HCT116 (cell line): ENCODE measurements at regions not wholly inside any gene's neighbourhood (a gene's known extent, or its start where the extent isn't known, plus 50 kb on each side); places are given as distances from the start of the nearest gene placed in this dataset.

Source experiments
- ATAC-seq: fragments of 200-7000 bp; cut with Tn5 transposase; 2 replicates; pipeline ENCODE4 v1.9.1; 2020; ENCODE audit warnings: mild to moderate bottlenecking, moderate library complexity
- BruUV-seq: library from RNA; stranded (reverse); fragments of 400-500 nt; replicated peaks from 2 replicates; lab custom pipeline; 2021; lab: Mats Ljungman, UMichigan
- CTCF ChIA-PET: fragments of 300-600 bp; sonication (Branson Sonifier 250); formaldehyde crosslinking; loops from one replicate; lab custom pipeline; 2021; ENCODE audit warnings: antibody characterized with exemption; lab: Charles Lee
- POLR2A ChIA-PET: fragments of 300-600, 350-600 bp; sonication (Branson Sonifier 250); formaldehyde crosslinking; loops from one replicate; lab custom pipeline; 2021; ENCODE audit warnings: antibody characterized with exemption; lab: Charles Lee
- RAD21 ChIA-PET, 2 experiments: fragments of 300-600 bp; sonication (Branson Sonifier 250); formaldehyde crosslinking; loops; one replicate each; lab custom pipeline; 2023; ENCODE audit warnings: low total read pairs in 2 of 2; ENCODE audit not compliant: uncharacterized antibody in 2 of 2, unreplicated experiment in 2 of 2, low non-redundant PET in 1 of 2; lab: Charles Lee
- DNase-seq: peaks from one replicate; pipeline ENCODE4 v3.0.0-alpha.2; 2010; ENCODE audit warnings: low read depth, low spot score
- H2AFZ ChIP-seq: fragments of 200-600 bp; shearing (Covaris generic), sonication (generic); 2 replicates; pipeline ENCODE4 v1.6.1; 2017; ENCODE audit warnings: low read depth, mixed run types, mixed read lengths, antibody characterized with exemption, low read length; ENCODE audit not compliant: poor library complexity, severe bottlenecking
- H3K27ac ChIP-seq: 2 replicates; pipeline ENCODE4 v1.5.1; 2012; ENCODE audit warnings: low read depth, low read length
- H3K27me3 ChIP-seq: fragments of 200-600 bp; sonication (generic); 2 replicates; pipeline ENCODE4 v1.6.1; 2016; ENCODE audit warnings: mixed run types, low read length, mixed read lengths; ENCODE audit not compliant: insufficient read depth
- H3K36me3 ChIP-seq, 2 experiments: fragments of 200-500 bp in 1 of 2; fragments of 200-600 bp in 1 of 2; sonication (Bioruptor generic) in 1 of 2; sonication (generic) in 1 of 2; 2 replicates each; pipeline versions ENCODE4 v1.5.1 to v1.6.1; 2014 to 2016; ENCODE audit warnings: low read length in 2 of 2, inconsistent platforms in 1 of 2, mixed read lengths in 1 of 2, mixed run types in 1 of 2; ENCODE audit not compliant: insufficient read depth in 2 of 2, control insufficient read depth in 1 of 2
- H3K4me1 ChIP-seq, 2 experiments: fragments of 200-600 bp in 1 of 2; sonication (generic) in 1 of 2; 2 replicates each; pipeline versions ENCODE4 v1.5.1 to v1.6.1; 2012 to 2017; ENCODE audit warnings: low read length in 2 of 2, inconsistent platforms in 1 of 2, mild to moderate bottlenecking in 1 of 2, mixed read lengths in 1 of 2, mixed run types in 1 of 2, moderate library complexity in 1 of 2; ENCODE audit not compliant: insufficient read depth in 2 of 2, control insufficient read depth in 1 of 2
- H3K4me2 ChIP-seq: fragments of 200-600 bp; sonication (generic); 2 replicates; pipeline ENCODE4 v1.6.1; 2017; ENCODE audit warnings: mixed run types, low read length, mixed read lengths
- H3K4me3 ChIP-seq, 2 experiments: fragments of 200-600 bp in 1 of 2; sonication (generic) in 1 of 2; replicated peaks in 1 of 2; 2 replicates each; pipeline ENCODE4 v1.5.1; 2011 to 2016; ENCODE audit warnings: low read length in 2 of 2, control low read depth in 1 of 2, low read depth in 1 of 2, mild to moderate bottlenecking in 1 of 2, mixed read lengths in 1 of 2, mixed run types in 1 of 2
- H3K79me2 ChIP-seq: fragments of 200-600 bp; sonication (generic); 2 replicates; pipeline ENCODE4 v1.6.1; 2017; ENCODE audit warnings: mild to moderate bottlenecking, mixed run types, low read length, moderate library complexity, mixed read lengths; ENCODE audit not compliant: insufficient read depth
- H3K9ac ChIP-seq: fragments of 200-600 bp; sonication (generic); 2 replicates; pipeline ENCODE4 v1.6.1; 2016; ENCODE audit warnings: low read length, mixed read lengths
- H3K9me2 ChIP-seq: fragments of 200-600 bp; sonication (generic), shearing (Covaris generic); 2 replicates; pipeline ENCODE4 v1.6.1; 2017; ENCODE audit warnings: mixed run types, mild to moderate bottlenecking, moderate library complexity; ENCODE audit not compliant: insufficient read depth
- H3K9me3 ChIP-seq, 2 experiments: fragments of 200-500 bp in 1 of 2; fragments of 200-600 bp in 1 of 2; sonication (Bioruptor generic) in 1 of 2; sonication (generic) in 1 of 2; 2 replicates each; pipeline ENCODE4 v1.6.1; 2014 to 2017; ENCODE audit warnings: low read length in 2 of 2, mixed read lengths in 2 of 2, inconsistent platforms in 1 of 2, low read depth in 1 of 2, mild to moderate bottlenecking in 1 of 2, mixed run types in 1 of 2, moderate library complexity in 1 of 2; ENCODE audit not compliant: control insufficient read depth in 1 of 2, insufficient read depth in 1 of 2
- H4K20me1 ChIP-seq: fragments of 200-600 bp; sonication (generic), shearing (Covaris generic); 2 replicates; pipeline ENCODE4 v1.6.1; 2017; ENCODE audit warnings: mixed run types, mild to moderate bottlenecking, moderate library complexity; ENCODE audit not compliant: insufficient read depth
- ELF1 ChIP-seq: IDR thresholded peaks from 2 replicates; pipeline ENCODE4 v1.6.1; 2012; ENCODE audit warnings: low read depth, borderline replicate concordance
- EZH2 ChIP-seq: fragments of 200-600 bp; sonication (generic); IDR thresholded peaks from 2 replicates; pipeline ENCODE4 v1.6.1; 2017; ENCODE audit warnings: antibody characterized with exemption, mixed run types
- JUND ChIP-seq: IDR thresholded peaks from 2 replicates; pipeline ENCODE4 v1.6.1; 2012
- TCF7L2 ChIP-seq: IDR thresholded peaks from 2 replicates; pipeline ENCODE4 v1.7.0; 2011; ENCODE audit warnings: borderline replicate concordance, inconsistent platforms; ENCODE audit not compliant: insufficient read depth, insufficient read length; ENCODE audit errors: extremely low read depth
- YY1 ChIP-seq: IDR thresholded peaks from 2 replicates; pipeline ENCODE4 v1.6.1; 2011; ENCODE audit warnings: low read length, low read depth, moderate library complexity, mild to moderate bottlenecking; ENCODE audit not compliant: insufficient replicate concordance; ENCODE audit errors: extremely low read depth
- intact Hi-C: fragments of 100-400 bp; cut with micrococcal nuclease; formaldehyde crosslinking; loops from 2 replicates; pipeline ENCODE4 v1.10.0; 2022
- TF ChIP-seq, protein P1 (sequence below): IDR thresholded peaks from 2 replicates; pipeline ENCODE4 v1.6.1; 2012; ENCODE audit warnings: low read depth
- TF ChIP-seq, protein P2 (sequence below): IDR thresholded peaks from 2 replicates; pipeline ENCODE4 v1.6.1; 2012

DNA sequence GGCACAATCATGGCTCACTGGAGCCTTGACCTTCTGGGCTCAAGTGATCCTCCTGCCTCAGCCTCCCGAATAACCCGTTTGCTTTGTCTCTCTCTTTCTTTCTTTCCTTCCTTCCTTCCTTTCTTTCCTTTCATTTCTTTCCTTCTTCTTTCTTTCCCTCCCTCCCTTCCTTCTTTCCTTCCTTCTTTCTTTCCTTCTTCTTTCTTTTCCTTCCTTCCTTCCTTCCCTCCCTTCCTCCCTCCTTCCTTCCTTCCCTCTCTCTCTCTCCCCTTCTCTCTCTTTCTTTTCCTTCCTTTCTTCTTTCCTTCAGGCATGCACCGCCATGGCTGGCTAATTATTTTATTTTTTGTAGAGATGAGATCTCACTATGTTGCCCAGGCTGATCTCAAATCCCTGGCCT is 57.9 kb upstream of the NPTX2 start (continued):
- TF ChIP-seq, protein P1, sequence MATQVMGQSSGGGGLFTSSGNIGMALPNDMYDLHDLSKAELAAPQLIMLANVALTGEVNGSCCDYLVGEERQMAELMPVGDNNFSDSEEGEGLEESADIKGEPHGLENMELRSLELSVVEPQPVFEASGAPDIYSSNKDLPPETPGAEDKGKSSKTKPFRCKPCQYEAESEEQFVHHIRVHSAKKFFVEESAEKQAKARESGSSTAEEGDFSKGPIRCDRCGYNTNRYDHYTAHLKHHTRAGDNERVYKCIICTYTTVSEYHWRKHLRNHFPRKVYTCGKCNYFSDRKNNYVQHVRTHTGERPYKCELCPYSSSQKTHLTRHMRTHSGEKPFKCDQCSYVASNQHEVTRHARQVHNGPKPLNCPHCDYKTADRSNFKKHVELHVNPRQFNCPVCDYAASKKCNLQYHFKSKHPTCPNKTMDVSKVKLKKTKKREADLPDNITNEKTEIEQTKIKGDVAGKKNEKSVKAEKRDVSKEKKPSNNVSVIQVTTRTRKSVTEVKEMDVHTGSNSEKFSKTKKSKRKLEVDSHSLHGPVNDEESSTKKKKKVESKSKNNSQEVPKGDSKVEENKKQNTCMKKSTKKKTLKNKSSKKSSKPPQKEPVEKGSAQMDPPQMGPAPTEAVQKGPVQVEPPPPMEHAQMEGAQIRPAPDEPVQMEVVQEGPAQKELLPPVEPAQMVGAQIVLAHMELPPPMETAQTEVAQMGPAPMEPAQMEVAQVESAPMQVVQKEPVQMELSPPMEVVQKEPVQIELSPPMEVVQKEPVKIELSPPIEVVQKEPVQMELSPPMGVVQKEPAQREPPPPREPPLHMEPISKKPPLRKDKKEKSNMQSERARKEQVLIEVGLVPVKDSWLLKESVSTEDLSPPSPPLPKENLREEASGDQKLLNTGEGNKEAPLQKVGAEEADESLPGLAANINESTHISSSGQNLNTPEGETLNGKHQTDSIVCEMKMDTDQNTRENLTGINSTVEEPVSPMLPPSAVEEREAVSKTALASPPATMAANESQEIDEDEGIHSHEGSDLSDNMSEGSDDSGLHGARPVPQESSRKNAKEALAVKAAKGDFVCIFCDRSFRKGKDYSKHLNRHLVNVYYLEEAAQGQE = no peak
- TF ChIP-seq ELF1 (no peak), YY1 (no peak), EZH2 (no peak)
- TF ChIP-seq, all 23 proteins: peak for 0

DNA sequence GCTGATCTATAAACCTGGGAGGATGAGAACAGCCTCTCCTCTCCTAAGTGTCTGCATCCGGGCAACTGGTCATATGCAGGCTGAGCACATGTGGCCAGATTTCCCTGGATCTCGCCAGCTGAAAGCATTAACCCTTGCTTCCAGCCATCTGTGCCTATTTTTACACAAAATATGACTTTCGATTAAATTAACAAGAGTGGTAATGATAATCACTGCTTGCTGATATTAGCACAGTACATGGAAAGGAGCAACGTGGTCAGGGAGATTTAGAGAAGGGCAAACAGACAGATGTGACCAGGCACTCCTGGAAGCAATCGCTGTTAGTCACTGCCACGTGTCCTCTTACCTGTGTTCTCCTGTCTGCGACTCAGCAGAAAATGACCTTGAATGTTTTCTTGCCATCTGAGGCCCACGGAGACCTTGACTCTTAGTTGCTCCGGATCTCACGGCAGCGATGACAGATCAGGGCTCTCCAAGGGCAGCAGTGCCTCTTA is 59.5 kb upstream of the NPTX2 start:
- H3K36me3 ChIP-seq = no peaks in the 10 kb centered on the region
- POLR2A ChIA-PET = no interaction called here
- no peaks in the 10 kb centered on the region for H3K9me2 ChIP-seq
- no peaks in the 10 kb centered on the region for H3K9me3 ChIP-seq
- peak overlapping the region; percentile 54 for H3K4me2 ChIP-seq
- no peak overlapping the region for H3K4me3 ChIP-seq
- no peaks in the 10 kb centered on the region for H3K79me2 ChIP-seq
- ATAC-seq (peak; percentile 30; the same call in 1 of the 2 replicates), DNase-seq (no peak)
- no peaks in the 10 kb centered on the region for H4K20me1 ChIP-seq
- peak overlapping the region; percentile 23 for H3K9ac ChIP-seq
- TF ChIP-seq JUND = 0 out of 2 replicates have a peak, but pooled peaks have one; percentile 18
- TF ChIP-seq, protein P1 = no peak
- TF ChIP-seq, protein P2, sequence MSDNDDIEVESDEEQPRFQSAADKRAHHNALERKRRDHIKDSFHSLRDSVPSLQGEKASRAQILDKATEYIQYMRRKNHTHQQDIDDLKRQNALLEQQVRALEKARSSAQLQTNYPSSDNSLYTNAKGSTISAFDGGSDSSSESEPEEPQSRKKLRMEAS = peak; percentile 85
- peak; percentile 70 for TF ChIP-seq TCF7L2
- H3K4me1 ChIP-seq = peaks cover 24 to 50% of the 10 kb centered on the region in 2 experiments
- peak overlapping the region; percentile 95 for H2AFZ ChIP-seq
- no TSS peak for BruUV-seq
- H3K27ac ChIP-seq = no peak overlapping the region
- H3K27me3 ChIP-seq = no peaks in the 10 kb centered on the region
- CTCF ChIA-PET = no interaction called here
- RAD21 ChIA-PET = no interaction called here
- intact Hi-C loops = loop anchor here (10.0 kb wide), 1 partner anchor 277 kb away; no protein-coding TSS in a partner anchor
